NCI-H345 treated with DMSO at 0.1 percent for 48 hours (cell line): ENCODE measurements at regions not wholly inside any gene's neighbourhood (a gene's known extent, or its start where the extent isn't known, plus 50 kb on each side); places are given as distances from the start of the nearest gene placed in this dataset.
"Not testable (repeated sequence)": the region's sequence is repeated elsewhere in the genome, so short reads cannot be mapped to it uniquely, and the experiment has no call there.

ENCODE experiments used
- DNase-seq: peaks from one replicate; lab custom pipeline; 2025; ENCODE audit not compliant: unreplicated experiment; lab: John Stamatoyannopoulos, UW

DNA sequence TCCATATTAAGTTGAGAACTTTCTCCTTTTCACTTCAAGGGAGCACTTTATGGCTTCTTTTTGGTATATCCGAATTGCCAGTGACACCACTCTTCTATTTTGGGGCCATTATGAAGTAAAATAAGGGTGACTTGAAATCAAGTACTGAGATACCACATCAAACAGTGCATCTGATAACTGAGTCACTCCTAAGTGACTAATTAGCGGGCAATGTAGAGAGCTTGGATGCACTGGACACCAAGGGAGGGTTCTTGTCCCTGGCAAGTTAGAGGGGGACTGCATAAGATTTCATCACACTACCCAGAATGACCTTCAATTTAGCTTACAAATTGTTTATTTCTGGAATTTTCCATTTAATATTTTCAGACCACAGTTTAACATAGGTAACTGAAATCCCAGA lies 813.9 kb upstream of the CDH10 start:
- no peak for DNase-seq

- DNase-seq = no peak
Measured at GRCh38 chr5:25453500-25453899, 808.7 kb upstream of the CDH10 start.

- DNase-seq = no peak
Measured at GRCh38 chr5:25451294-25451693, 806.5 kb upstream of the CDH10 start.

GRCh38 chr5:25448646-25449045 lies 803.9 kb upstream of the CDH10 start:
- DNase-seq = no peak

- no peak for DNase-seq
Measured at GRCh38 chr5:25448190-25448621, 803.4 kb upstream of the CDH10 start.

DNA sequence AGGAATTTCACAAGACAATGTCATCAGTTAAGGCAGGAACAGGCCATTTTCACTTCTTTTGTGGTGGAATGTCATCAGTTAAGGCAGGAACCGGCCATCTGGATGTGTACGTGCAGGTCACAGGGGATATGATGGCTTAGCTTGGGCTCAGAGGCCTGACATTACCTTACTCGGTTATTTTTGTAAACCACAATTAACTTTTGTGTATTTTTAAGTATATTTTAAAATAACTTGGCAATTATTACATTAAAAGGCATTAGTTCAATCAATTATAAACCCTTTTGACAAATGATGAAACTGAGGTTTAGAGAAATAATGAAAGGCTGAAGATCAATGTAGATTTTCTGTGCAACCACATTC lies 801.3 kb upstream of the CDH10 start:
- not testable (repeated sequence) for DNase-seq

- not testable (repeated sequence) for DNase-seq
Measured at GRCh38 chr5:25445381-25446060, 800.7 kb upstream of the CDH10 start.

DNA sequence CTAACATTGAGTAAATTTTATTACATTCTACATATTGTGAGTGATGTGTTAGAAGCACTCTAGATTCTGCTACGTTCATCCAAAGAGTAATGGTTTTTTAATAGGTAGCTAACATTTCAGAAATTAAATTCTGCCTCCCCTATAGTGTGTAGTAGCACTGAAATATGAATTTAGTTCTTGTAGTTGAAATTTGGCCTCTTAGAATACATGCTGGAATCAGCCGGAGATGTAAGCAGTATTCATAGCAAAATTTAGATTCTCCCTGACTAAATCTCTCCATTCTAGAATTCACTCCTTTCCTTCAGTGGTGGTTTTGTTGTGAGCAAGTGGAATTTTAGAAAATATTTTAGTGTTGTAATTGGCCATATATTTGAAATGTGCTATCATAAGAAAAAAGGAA lies 799.9 kb upstream of the CDH10 start:
- DNase-seq = no peak

GRCh38 chr5:25441810-25442209 lies 797.0 kb upstream of the CDH10 start:
- DNase-seq = no peak

- no peak for DNase-seq
Measured at GRCh38 chr5:25439025-25439424, 794.2 kb upstream of the CDH10 start.

GRCh38 chr5:25438375-25438774 lies 793.6 kb upstream of the CDH10 start:
- DNase-seq = not testable (repeated sequence)

DNA sequence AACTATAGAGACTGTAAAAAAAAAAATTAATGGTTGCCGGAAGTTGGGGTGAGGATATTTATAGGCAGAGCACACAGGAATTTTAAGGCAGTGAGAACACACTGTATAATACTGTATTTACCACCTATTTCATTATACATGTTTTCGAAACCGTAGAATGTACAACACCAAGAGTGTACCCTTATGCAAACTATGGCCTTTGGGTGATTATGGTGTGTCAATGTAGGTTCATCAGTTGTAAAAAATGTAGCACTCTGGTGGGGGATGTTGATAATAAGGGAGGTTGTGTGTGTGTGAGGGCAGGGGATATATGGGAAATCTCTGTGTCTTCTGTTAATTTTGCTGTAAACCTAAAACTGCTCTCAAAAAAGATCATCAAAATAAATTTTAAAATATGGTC lies 791.7 kb upstream of the CDH10 start:
- no peak for DNase-seq

DNA sequence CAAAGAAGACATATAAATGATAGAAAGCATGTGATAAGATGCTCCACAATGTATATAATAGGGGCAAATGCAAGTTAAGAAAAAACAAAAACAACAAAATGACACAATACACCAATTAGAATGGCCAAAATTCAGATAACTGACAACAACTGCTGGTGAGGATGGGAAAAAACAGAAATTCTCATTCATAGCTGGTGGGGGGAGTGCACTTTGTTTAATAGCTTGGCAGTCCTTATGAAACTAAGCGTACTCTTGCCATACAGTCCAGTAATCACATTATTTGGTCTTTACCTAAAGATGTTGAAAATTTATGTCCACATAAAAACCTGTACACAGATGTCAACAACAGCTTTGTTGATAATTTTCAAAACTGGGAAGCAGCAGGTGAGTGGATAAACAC lies 791.1 kb upstream of the CDH10 start:
- DNase-seq = no peak

GRCh38 chr5:25427240-25427639 lies 782.5 kb upstream of the CDH10 start:
- DNase-seq = no peak

DNA sequence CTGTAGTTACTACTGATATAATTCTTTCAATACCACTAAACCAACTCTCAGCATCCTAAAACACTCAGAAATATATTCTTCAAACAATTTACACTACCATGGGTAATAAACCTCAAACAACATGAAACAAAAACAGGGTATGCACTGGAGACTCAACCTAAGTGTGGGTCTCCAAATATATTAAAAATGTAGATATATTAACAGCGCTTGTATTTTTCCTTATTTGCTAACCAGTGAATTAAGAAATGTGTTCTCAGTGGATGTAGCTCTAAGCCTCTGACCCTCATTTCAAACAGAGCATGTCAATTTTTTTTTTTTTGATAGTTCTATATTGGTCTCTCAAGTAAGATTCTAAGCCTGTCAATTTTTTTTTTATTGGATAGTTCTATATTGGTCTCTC lies 778.5 kb upstream of the CDH10 start:
- no peak for DNase-seq

DNA sequence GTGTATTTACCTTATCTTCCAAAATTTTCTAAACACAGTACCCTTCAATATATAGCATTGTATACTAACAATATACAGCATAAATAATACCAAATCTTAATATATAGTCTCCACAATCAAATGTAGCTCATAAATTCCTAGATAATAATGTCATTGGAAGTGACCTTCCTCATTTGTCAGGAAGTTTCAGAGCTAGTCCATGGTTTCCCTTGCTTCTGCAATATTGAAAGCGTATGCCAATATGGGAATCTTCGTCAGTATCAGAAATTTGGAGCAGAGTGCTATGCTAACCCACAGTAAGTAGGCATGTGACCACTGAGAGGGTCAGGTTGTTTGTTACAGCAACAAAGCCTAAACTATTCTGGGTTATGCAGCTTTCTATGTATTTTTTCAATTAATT lies 774.9 kb upstream of the CDH10 start:
- DNase-seq = no peak

DNA sequence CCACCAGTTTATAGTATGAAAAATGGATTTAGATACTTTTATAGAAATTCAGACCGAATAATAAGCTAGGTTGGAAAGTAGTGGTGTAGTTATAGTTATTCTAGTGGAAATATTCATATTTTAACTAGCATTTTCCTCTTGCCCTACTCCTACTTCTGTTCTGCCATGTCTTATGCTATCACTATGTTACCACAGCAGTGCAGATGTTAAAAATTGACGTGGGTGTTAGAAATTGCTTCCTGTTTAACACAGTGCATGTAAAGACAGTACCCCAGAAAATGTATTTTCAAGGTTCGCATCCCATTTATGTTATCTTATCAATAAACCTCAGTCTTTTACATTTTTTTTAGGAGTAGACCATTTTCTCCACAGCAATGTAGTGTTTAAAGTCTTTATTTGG lies 774.2 kb upstream of the CDH10 start:
- no peak for DNase-seq

DNA sequence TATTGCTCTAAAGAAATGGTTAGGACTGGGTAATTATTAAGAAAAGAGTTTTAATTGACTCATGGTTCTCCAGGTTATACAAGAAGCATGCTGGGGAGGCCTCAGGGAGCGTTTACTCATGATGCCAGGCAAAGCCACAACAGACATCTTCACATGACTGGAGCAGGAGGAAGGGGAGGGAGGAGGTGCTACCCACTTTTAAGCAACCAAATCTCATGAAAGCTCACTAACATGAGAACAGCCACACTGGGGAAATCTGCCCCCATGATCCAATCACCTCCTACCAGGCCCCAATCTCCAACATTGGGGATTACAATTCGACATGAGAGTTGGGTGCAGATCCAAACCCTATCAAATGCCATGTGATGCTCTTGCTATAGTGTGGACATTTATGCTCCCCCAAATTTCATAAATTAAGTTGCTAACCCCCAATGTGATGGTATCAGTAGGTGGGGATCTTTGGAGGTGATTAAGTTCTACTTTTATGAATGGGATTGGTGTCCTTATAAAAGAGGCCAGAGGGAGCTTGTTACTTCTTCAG lies 773.6 kb upstream of the CDH10 start:
- DNase-seq = no peak

DNA sequence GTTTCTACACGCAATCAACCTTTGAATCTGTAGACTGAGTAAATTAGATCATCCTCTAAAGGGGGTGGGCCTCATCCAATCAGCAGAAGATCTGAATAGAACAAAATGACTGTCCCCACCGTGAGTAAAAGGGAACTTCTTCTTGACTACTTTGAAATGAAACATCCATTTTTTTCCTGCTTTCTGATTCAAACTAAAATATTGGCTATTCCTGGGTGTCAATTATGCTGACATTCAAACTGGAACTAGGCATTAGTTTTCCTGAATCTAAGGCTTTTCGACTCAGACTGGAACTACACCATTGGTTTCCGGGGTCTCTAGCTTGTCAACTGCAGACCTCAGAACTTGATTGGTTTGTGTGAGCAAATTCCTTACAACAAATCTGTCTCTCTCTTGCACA lies 772.2 kb upstream of the CDH10 start:
- DNase-seq = no peak

DNA sequence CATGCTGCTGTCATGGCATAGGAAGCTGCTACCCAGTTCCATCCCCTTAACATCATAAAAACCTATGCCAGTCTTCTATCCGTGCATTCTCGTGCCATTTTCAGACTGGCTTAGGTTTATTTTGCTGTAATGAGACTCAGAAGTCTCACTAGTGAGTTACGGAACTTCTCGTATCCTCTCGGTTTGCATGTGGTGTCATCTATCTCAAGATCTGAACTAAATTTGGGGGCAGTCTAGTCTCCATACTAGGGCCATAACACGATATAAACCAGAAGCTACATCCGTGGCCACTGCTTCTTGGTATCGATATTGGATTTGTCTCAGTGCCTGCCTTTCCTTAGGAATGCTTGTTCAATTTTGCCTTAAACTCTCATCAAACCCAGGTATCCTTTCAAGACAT lies 771.2 kb upstream of the CDH10 start:
- no peak for DNase-seq

DNA sequence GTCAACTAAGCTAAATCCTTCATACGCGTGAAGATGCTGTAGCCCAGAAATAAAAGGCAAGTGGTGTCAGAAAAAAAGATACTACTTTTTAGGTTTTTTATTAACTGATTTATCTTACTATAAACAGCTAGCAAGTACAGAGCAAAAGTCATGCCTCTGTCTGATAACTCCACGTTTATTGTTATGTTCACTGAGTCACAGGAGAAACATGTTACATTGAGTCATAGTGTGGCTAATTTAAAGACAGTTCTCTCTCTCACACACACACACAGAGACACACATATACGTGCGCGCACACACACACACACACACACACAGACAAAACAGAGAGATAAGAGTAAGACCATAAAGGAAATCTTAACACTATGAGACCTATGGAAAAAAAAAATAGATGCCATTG lies 770.0 kb upstream of the CDH10 start:
- DNase-seq = no peak

DNA sequence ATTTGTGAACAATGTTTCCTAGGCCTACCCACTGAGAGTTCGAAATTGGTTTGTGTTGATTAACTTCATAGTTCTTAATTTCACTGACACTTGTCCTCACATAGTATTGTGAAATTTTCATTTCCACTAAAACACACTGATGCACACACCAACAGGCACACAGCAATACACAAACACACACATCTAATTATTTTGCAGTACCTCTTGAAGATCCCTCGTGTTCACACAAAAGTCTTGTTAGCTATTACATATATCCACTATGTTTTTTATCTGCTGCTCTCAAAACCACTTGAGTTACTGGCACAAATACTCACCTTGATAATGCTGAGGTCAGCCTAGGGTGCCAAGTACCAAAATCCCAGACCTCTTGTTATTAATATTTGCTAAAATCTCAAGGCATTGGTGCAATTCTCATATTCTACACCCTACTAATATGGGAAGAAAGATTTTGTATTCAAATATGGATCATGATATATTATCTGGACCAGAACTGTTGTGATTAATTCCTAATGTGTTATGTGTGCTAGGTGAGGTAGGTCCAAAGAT lies 767.4 kb upstream of the CDH10 start:
- no peak for DNase-seq

GRCh38 chr5:25407365-25407764 lies 762.6 kb upstream of the CDH10 start:
- not testable (repeated sequence) for DNase-seq
